ENCODE measurements at regions not wholly inside any gene's neighbourhood (a gene's known extent, or its start where the extent isn't known, plus 50 kb on each side); places are given as distances from the start of the nearest gene placed in this dataset.
"Not testable (repeated sequence)": the region's sequence is repeated elsewhere in the genome, so short reads cannot be mapped to it uniquely, and the experiment has no call there.

- no peak for DNase-seq (ENCODE audit: low read depth in 1 of 2, low spot score in 1 of 2)
- Histone ChIP-seq H3K27ac (replicated peaks) (no peak overlapping the region), H3K27me3 (ENCODE audit: insufficient read depth, poor library complexity, severe bottlenecking) (no peaks in the 10 kb centered on the region), H3K4me3 (replicated peaks; ENCODE audit: insufficient read depth, low read length) (no peak overlapping the region)
- no peak for TF ChIP-seq POLR2AphosphoS5 (IDR thresholded peaks at IDR 0.05; ENCODE audit: low read depth)
These were observed 190.0 kb downstream of the DSC3 start for GRCh38 chr18:30852541-30852940.

- not testable (repeated sequence) for H3K27me3 ChIP-seq (ENCODE audit: insufficient read depth, poor library complexity, severe bottlenecking); DNase-seq (ENCODE audit: low read depth in 1 of 2, low spot score in 1 of 2); H3K27ac ChIP-seq (replicated peaks); H3K4me3 ChIP-seq (replicated peaks; ENCODE audit: insufficient read depth, low read length)
These were observed 203.4 kb downstream of the DSC3 start for GRCh38 chr18:30839056-30839561.

GRCh38 chr18:30828700-30829099 is 213.8 kb downstream of the DSC3 start:
- Histone ChIP-seq H3K27me3 (ENCODE audit: insufficient read depth, poor library complexity, severe bottlenecking) (no peaks in the 10 kb centered on the region), H3K27ac (replicated peaks) (no peak overlapping the region), H3K4me3 (replicated peaks; ENCODE audit: insufficient read depth, low read length) (no peak overlapping the region)
- TF ChIP-seq GABPA (IDR thresholded peaks at IDR 0.05; ENCODE audit: low read depth) (no peak), POLR2AphosphoS5 (IDR thresholded peaks at IDR 0.05; ENCODE audit: low read depth) (no peak)
- no peak for DNase-seq (ENCODE audit: low read depth in 1 of 2, low spot score in 1 of 2)

- TF ChIP-seq CTCF (IDR thresholded peaks at IDR 0.05; ENCODE audit: insufficient read depth, low read length), result no peak
- no peak for TF ChIP-seq SPI1 (IDR thresholded peaks at IDR 0.05; ENCODE audit: borderline replicate concordance, low read depth)
- no peak for TF ChIP-seq REST (IDR thresholded peaks at IDR 0.05; ENCODE audit: insufficient replicate concordance, low read depth)
- no peak for DNase-seq (ENCODE audit: low read depth in 1 of 2, low spot score in 1 of 2)
- Histone ChIP-seq H3K27ac (replicated peaks) (no peak overlapping the region), H3K4me3 (replicated peaks; ENCODE audit: insufficient read depth, low read length) (no peak overlapping the region), H3K27me3 (ENCODE audit: insufficient read depth, poor library complexity, severe bottlenecking) (no peaks in the 10 kb centered on the region)
These were observed 222.9 kb downstream of the DSC3 start for GRCh38 chr18:30819619-30820018.

- TF ChIP-seq CTCF (IDR thresholded peaks at IDR 0.05; ENCODE audit: insufficient read depth, low read length) (no peak), POLR2AphosphoS5 (IDR thresholded peaks at IDR 0.05; ENCODE audit: low read depth) (no peak), SPI1 (IDR thresholded peaks at IDR 0.05; ENCODE audit: borderline replicate concordance, low read depth) (no peak), REST (IDR thresholded peaks at IDR 0.05; ENCODE audit: insufficient replicate concordance, low read depth) (no peak), GABPA (IDR thresholded peaks at IDR 0.05; ENCODE audit: low read depth) (no peak)
- no peak for DNase-seq (ENCODE audit: low read depth in 1 of 2, low spot score in 1 of 2)
- H3K27me3 ChIP-seq (ENCODE audit: insufficient read depth, poor library complexity, severe bottlenecking), result no peaks in the 10 kb centered on the region
- H3K4me3 ChIP-seq (replicated peaks; ENCODE audit: insufficient read depth, low read length), result no peak overlapping the region
- no peak overlapping the region for H3K27ac ChIP-seq (replicated peaks)
These were observed 228.1 kb downstream of the DSC3 start for GRCh38 chr18:30814446-30814845.
